Psoas muscle (tissue), 7 donors: ENCODE measurements at regions not wholly inside any gene's neighbourhood (a gene's known extent, or its start where the extent isn't known, plus 50 kb on each side); places are given as distances from the start of the nearest gene placed in this dataset.

Source experiments
- ATAC-seq, 4 donors: fragments of 200-7000 bp; cut with Tn5 transposase; one replicate each; pipeline ENCODE4 v1.9.1; 2020; ENCODE audit warnings: moderate library complexity in 3 of 4, mild to moderate bottlenecking in 2 of 4
- DNase-seq, 2 donors: peaks; one replicate each; pipeline ENCODE4 v3.0.0-alpha.2; 2020
- H3K27ac ChIP-seq: fragments of 200-600 bp; one replicate; pipeline ENCODE4 v1.8.0; 2022
- H3K27me3 ChIP-seq, 3 donors: fragments of 200-600 bp in 1 of 3; one replicate each; pipeline versions ENCODE4 v1.6.1 to v1.8.0; 2013 to 2022; ENCODE audit warnings: low read length in 2 of 3, mild to moderate bottlenecking in 2 of 3, moderate library complexity in 1 of 3; ENCODE audit not compliant: insufficient read depth in 3 of 3
- H3K36me3 ChIP-seq, 2 donors: fragments of 200-600 bp in 1 of 2; one replicate each; pipeline versions ENCODE4 v1.6.1 to v1.8.0; 2013 to 2022; ENCODE audit warnings: low read depth in 1 of 2, mild to moderate bottlenecking in 1 of 2, moderate library complexity in 1 of 2; ENCODE audit not compliant: insufficient read depth in 1 of 2
- H3K4me1 ChIP-seq: fragments of 200-600 bp; one replicate; pipeline ENCODE4 v1.8.0; 2022
- H3K4me3 ChIP-seq: fragments of 200-600 bp; one replicate; pipeline ENCODE4 v1.8.0; 2022; ENCODE audit warnings: mild to moderate bottlenecking
- H3K9me3 ChIP-seq: fragments of 200-600 bp; one replicate; pipeline ENCODE4 v1.8.0; 2022
- CTCF ChIP-seq: fragments of 200-600 bp; IDR thresholded peaks from one replicate; pipeline ENCODE4 v1.8.0; 2022; ENCODE audit warnings: antibody characterized with exemption
- WGBS, 3 donors: extraction: QIAGEN DNeasy Blood & Tissue Kit; methylation state at CpG; one replicate each; pipeline versions ENCODE4 v1.1.6 to v1.1.7; 2013; 5-methylcytosine and 5-hydroxymethylcytosine counted together
- intact Hi-C, 2 donors: fragments of 100-400 bp; cut with DNase I; formaldehyde crosslinking; loops; one replicate each; pipeline versions ENCODE4 v1.11.0 to v1.14.2; 2022
- donor health status: healthy with polysubstance abuse.
- donor health status: DM: no; HTN: no; CAD: no; lungs with moderate emphysema.
- donor health status: Bipolar disorder and iron deficiency.
- donor health status: healthy.
- donor health status: DM: yes; HTN: yes; CAD: no.
- donor health status: DM: no; HTN: no; CAD: no.
- donor health status: DM: yes; HTN: yes; CAD: no.

GRCh38 chr10:4545062-4545461 is 280.9 kb upstream of the AKR1E2 start:
- peak overlapping the region; percentile 33 for H3K4me3 ChIP-seq
- ATAC-seq (no peak), DNase-seq (no peak)
- H3K27ac ChIP-seq, result no peak overlapping the region
- WGBS, 3 donors, result 16 to 23% (median 20%) methylated on average over 7 of the region's 7 CpGs
- H3K9me3 ChIP-seq, result no peaks in the 10 kb centered on the region
- no peaks in the 10 kb centered on the region for H3K36me3 ChIP-seq
- intact Hi-C loops, result no loop called here
- no peak for TF ChIP-seq CTCF
- no peaks in the 10 kb centered on the region for H3K27me3 ChIP-seq
- H3K4me1 ChIP-seq, result no peaks in the 10 kb centered on the region

GRCh38 chr10:4543938-4544533 is 282.0 kb upstream of the AKR1E2 start:
- no peak for TF ChIP-seq CTCF
- H3K9me3 ChIP-seq, result no peaks in the 10 kb centered on the region
- no peaks in the 10 kb centered on the region for H3K4me1 ChIP-seq
- no peak overlapping the region for H3K27ac ChIP-seq
- DNase-seq (no peak), ATAC-seq (no peak)
- no peaks in the 10 kb centered on the region for H3K27me3 ChIP-seq
- WGBS, 3 donors, result 20 to 34% (median 28%) methylated on average over 7 of the region's 7 CpGs
- no peaks in the 10 kb centered on the region for H3K36me3 ChIP-seq
- intact Hi-C loops, result no loop called here
- H3K4me3 ChIP-seq, result peak overlapping the region; percentile 33

- H3K4me1 ChIP-seq, result no peaks in the 10 kb centered on the region
- DNase-seq, result no peak
- no peak for TF ChIP-seq CTCF
- intact Hi-C loops, result no loop called here
- H3K27me3 ChIP-seq, result no peaks in the 10 kb centered on the region
- ATAC-seq, result peak in 3 of 4 donors; percentile 51 to 85 (median 73)
- peaks cover 6% of the 10 kb centered on the region for H3K9me3 ChIP-seq
- H3K36me3 ChIP-seq, result no peaks in the 10 kb centered on the region
- no peak overlapping the region for H3K27ac ChIP-seq
- H3K4me3 ChIP-seq, result no peak overlapping the region
Measured at GRCh38 chr10:4541292-4541691, 284.7 kb upstream of the AKR1E2 start.

- 75 to 87% (median 85%) methylated on average over 4 of the region's 4 CpGs for WGBS, 3 donors
- DNase-seq, result no peak
Measured at GRCh38 chr10:4538016-4538415, 288.0 kb upstream of the AKR1E2 start.

More at GRCh38 chr10:4538016-4538415, 288.0 kb upstream of the AKR1E2 start:
- Histone ChIP-seq H3K9me3 (peaks cover 6% of the 10 kb centered on the region), H3K4me1 (no peaks in the 10 kb centered on the region), H3K36me3 (no peaks in the 10 kb centered on the region), H3K27me3 (no peaks in the 10 kb centered on the region), H3K4me3 (no peak overlapping the region), H3K27ac (no peak overlapping the region)
- ATAC-seq, result no peak
- no peak for TF ChIP-seq CTCF
- intact Hi-C loops, result no loop called here
